Stomach (tissue), 4 donors: ENCODE measurements at regions not wholly inside any gene's neighbourhood (a gene's known extent, or its start where the extent isn't known, plus 50 kb on each side); places are given as distances from the start of the nearest gene placed in this dataset.

Source experiments
- CTCF ChIP-seq, 7 experiments: fragments of 450-650 bp in 4 of 7; fragments of 200-600 bp in 3 of 7; sonication (generic) in 3 of 7; IDR thresholded peaks; one replicate each; pipeline ENCODE4 v1.5.1; 2016 to 2019; ENCODE audit warnings: antibody characterized with exemption in 7 of 7, control low read depth in 2 of 7, mild to moderate bottlenecking in 1 of 7
- EP300 ChIP-seq: sonication (generic); formaldehyde crosslinking; IDR thresholded peaks from one replicate; pipeline ENCODE4 v1.6.1; 2017; ENCODE audit warnings: antibody characterized with exemption
- POLR2A ChIP-seq, 4 donors: fragments of 450-650 bp; IDR thresholded peaks; one replicate each; pipeline ENCODE4 v1.6.1; 2016; ENCODE audit warnings: antibody characterized with exemption in 4 of 4, control low read depth in 2 of 4, mild to moderate bottlenecking in 1 of 4, moderate library complexity in 1 of 4
- POLR2AphosphoS5 ChIP-seq, 3 donors: sonication (generic); formaldehyde crosslinking; IDR thresholded peaks; one replicate each; pipeline ENCODE4 v1.6.1; 2016; ENCODE audit warnings: antibody characterized with exemption in 3 of 3

DNA sequence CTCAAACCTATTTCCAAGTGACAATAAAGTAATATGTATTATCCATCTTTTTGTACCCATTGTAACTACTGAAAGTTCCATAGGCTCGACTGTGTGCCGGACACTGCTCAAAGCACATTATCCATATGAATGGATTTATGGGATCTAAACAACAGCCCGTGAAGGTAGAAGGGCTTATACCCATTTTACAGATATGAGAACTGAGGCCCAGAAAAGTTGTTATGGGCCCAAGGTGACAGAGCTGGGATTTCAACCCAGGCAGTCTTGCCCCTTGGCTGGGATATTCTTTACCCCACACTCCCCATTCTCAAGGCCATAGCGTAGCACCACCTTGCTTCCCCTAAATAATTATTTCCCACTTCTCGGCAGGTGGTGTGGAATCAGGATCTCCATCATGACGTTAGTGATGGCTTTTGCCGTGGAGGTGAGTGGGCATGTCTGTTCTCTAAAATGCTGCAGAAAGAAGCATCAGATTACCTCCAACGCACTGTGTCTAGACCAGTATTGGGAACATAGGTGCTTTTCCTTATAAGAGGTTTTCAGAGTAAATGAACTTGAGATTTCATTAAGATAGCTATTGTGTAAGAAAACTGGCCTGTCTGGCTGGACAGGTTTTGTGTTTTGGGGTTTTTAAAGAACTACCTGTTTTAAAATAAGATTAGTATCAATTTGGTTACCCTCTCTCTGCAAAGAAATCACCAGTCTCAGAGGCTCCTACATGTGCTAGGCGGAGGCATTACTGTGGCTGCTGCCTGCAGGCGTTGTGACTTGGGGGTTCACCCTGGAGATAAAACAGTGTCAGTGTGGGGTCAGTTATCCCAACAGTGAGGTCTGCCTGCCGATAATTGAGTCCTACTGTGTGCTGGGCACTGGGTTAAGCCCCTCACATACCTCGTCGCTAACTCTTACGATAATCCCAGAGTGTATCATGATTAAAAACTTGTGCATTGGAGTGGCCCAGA is 85.1 kb upstream of the SDK1 start:
- TF ChIP-seq POLR2AphosphoS5 (IDR thresholded peaks at IDR 0.05), result no peak
- TF ChIP-seq CTCF (IDR thresholded peaks at IDR 0.05), result no peak
- TF ChIP-seq POLR2A (IDR thresholded peaks at IDR 0.05), result no peak
- TF ChIP-seq EP300, result no peak
